ENCODE measurements at regions not wholly inside any gene's neighbourhood (a gene's known extent, or its start where the extent isn't known, plus 50 kb on each side); places are given as distances from the start of the nearest gene placed in this dataset.

DNA sequence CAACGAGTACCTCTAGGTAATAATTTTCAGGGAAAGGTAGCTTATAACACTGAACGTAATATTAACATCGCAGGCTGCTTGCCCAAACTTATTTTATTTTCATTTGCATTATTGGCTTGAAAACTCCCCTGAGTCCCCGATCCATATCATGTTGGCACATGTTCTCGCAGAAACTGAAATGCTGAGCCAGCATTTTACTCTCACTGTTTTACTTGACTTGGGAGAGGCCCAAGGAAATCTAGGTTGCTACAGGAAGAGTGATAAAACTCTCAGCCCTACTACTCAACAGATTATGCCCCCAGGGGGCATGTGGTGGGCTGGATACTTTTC lies 183.5 kb upstream of the HABP2 start:
- no peak for DNase-seq (ENCODE audit: low read depth)
- H3K4me3 ChIP-seq (ENCODE audit: control insufficient read depth, low read depth, low read length): no peak overlapping the region
- TF ChIP-seq, protein P1, sequence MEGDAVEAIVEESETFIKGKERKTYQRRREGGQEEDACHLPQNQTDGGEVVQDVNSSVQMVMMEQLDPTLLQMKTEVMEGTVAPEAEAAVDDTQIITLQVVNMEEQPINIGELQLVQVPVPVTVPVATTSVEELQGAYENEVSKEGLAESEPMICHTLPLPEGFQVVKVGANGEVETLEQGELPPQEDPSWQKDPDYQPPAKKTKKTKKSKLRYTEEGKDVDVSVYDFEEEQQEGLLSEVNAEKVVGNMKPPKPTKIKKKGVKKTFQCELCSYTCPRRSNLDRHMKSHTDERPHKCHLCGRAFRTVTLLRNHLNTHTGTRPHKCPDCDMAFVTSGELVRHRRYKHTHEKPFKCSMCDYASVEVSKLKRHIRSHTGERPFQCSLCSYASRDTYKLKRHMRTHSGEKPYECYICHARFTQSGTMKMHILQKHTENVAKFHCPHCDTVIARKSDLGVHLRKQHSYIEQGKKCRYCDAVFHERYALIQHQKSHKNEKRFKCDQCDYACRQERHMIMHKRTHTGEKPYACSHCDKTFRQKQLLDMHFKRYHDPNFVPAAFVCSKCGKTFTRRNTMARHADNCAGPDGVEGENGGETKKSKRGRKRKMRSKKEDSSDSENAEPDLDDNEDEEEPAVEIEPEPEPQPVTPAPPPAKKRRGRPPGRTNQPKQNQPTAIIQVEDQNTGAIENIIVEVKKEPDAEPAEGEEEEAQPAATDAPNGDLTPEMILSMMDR (IDR thresholded peaks at IDR 0.05; ENCODE audit: control insufficient read depth, insufficient read depth, low read depth, low read length, missing control alignments): no peak

DNA sequence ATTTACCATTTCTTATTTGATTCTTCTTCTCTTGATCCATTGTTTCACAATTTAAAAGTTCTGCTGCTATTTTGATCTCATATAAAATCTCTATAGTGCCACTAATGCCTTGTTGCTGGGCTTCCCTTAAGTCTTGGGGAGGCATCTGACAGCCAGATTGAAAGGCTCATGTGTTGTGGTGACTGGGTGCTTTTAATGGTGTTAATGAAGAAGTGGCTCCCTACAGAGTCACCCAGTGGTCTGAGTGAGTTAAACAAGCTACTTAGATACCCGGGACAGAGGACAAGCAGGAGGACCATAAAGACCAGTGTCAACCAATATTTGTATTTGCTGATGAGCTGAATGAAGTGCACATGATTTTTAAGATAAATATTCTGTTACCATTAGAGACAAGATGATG lies 176.4 kb upstream of the HABP2 start:
- no peak for DNase-seq (ENCODE audit: low read depth)
- H3K4me3 ChIP-seq (ENCODE audit: control insufficient read depth, low read depth, low read length): no peak overlapping the region
- TF ChIP-seq, protein P1 (IDR thresholded peaks at IDR 0.05; ENCODE audit: control insufficient read depth, insufficient read depth, low read depth, low read length, missing control alignments): no peak

- TF ChIP-seq, protein P1 (IDR thresholded peaks at IDR 0.05; ENCODE audit: control insufficient read depth, insufficient read depth, low read depth, low read length, missing control alignments): no peak
- H3K4me3 ChIP-seq (ENCODE audit: control insufficient read depth, low read depth, low read length): no peak overlapping the region
- no peak for DNase-seq (ENCODE audit: low read depth)
These were observed 173.8 kb upstream of the HABP2 start for GRCh38 chr10:113379091-113379490.

DNA sequence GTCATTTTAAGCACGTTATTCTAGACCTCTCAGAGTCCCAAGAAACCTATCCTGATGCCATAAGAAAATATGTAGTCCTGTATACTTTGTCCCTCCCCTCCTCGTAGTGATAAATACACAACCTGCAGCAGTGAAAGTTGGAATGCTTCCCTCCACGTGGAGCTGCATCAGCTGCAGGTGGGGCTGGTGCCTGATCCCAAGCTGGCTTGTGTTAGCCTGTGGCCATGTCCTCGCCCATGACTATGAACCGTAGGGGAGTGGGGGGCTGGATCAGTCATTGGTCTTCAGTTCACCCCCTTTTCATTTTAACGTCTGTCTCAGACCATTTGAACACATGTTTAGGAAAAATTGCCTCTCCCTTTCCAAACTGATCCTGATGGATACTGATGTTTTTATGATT lies 171.4 kb upstream of the HABP2 start:
- H3K4me3 ChIP-seq (ENCODE audit: control insufficient read depth, low read depth, low read length): no peak overlapping the region
- no peak for DNase-seq (ENCODE audit: low read depth)
- TF ChIP-seq, protein P1 (IDR thresholded peaks at IDR 0.05; ENCODE audit: control insufficient read depth, insufficient read depth, low read depth, low read length, missing control alignments): no peak

DNA sequence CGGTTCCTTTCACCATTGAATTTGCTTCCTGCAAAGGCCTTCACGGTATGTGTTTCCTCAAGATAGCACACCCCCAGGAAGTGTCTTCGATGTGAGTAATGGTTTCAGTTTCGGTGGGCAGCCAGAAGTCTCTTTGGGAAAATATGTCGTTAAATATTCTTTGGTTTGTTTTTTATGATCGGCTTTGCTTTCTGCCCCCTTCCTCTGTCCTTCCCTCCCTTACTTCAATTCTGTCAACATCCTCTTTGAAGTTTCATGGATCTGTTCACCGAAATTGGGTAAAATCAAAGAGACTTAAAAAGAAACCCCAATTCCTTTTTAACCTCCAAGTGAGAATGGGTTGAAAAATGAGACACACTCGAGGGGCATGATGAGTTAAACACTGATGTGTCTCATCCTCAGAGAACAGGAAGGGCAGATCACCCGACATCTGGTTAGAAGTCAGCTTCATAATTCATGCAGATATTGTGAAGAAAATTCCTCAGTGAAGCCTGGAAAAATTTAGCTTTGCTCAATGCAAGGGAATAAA lies 170.8 kb upstream of the HABP2 start:
- peak; percentile 24 for DNase-seq (ENCODE audit: low read depth)
- TF ChIP-seq, protein P1 (IDR thresholded peaks at IDR 0.05; ENCODE audit: control insufficient read depth, insufficient read depth, low read depth, low read length, missing control alignments): no peak
- H3K4me3 ChIP-seq (ENCODE audit: control insufficient read depth, low read depth, low read length): peak overlapping the region; percentile 28

DNA sequence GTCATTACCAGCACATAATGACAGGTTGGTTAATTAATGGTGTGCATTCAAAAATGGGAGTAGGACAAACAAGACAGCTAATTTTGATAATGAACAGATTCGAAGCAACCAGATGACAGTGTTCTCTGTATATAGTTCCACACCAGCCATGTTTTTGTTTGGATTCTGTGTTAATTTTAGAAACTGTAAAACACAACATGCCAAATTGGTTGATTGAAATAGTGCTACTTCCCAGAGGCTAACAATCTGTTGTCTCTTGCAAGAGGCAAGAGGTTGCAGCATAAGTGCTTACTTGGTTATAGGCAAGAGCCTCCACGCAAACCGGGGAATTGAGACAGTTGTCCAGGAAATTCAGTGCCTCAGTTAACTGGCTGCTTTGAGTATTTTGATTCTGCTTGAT lies 170.2 kb upstream of the HABP2 start:
- DNase-seq (ENCODE audit: low read depth): no peak
- TF ChIP-seq, protein P1 (IDR thresholded peaks at IDR 0.05; ENCODE audit: control insufficient read depth, insufficient read depth, low read depth, low read length, missing control alignments): no peak
- peak overlapping the region; percentile 28; the same call in 1 of the 2 replicates for H3K4me3 ChIP-seq (ENCODE audit: control insufficient read depth, low read depth, low read length)

- H3K4me3 ChIP-seq (ENCODE audit: control insufficient read depth, low read depth, low read length): no peak overlapping the region
- no peak for DNase-seq (ENCODE audit: low read depth)
- TF ChIP-seq, protein P1 (IDR thresholded peaks at IDR 0.05; ENCODE audit: control insufficient read depth, insufficient read depth, low read depth, low read length, missing control alignments): no peak
These were observed 168.7 kb upstream of the HABP2 start for GRCh38 chr10:113384181-113384580.

Data from AG09309 (cell line).